NCI-H1105 treated with DMSO at 0.1 percent for 48 hours (cell line): ENCODE measurements at regions not wholly inside any gene's neighbourhood (a gene's known extent, or its start where the extent isn't known, plus 50 kb on each side); places are given as distances from the start of the nearest gene placed in this dataset.
A peak's percentile ranks its signal among the peaks of the same experiment; 100 is the strongest.

Experiments
- DNase-seq: peaks from one replicate; lab custom pipeline; 2025; lab: John Stamatoyannopoulos, UW

- DNase-seq: no peak
Observed at GRCh38 chr1:228848406-228848805, 113.1 kb downstream of the RHOU start.

DNA sequence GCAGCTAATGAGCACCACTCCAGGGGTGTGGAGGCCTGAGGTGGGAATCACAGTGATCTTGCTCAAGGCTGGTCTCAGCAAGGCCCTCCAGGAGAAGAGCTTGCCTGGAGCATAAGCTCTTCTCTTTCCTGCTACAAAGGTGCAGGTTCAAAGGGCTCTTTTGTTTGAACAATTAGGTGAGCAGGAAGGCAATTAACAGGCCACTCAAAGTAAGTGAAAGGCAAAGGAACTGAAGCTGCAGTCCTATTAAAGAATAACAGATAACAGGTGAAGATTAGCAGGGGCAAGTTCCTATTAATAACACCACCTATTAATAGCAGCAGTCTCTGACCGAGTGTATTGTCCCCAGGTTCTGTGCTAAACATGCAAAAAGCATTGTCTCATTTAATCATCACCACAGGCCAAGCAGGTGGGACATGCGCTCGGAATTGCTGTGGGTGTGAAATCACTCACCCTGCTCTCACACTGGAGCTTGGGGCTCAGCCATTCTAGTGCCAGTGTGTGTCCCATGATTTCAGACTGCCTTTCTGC, 113.8 kb downstream of the RHOU start:
- DNase-seq: peak; percentile 62

- DNase-seq: no peak
Observed at GRCh38 chr1:228850141-228851100, 115.1 kb downstream of the RHOU start.

- no peak for DNase-seq
Observed at GRCh38 chr1:228851193-228851592, 115.9 kb downstream of the RHOU start.

GRCh38 chr1:228851618-228852017, 116.3 kb downstream of the RHOU start:
- DNase-seq: no peak

DNA sequence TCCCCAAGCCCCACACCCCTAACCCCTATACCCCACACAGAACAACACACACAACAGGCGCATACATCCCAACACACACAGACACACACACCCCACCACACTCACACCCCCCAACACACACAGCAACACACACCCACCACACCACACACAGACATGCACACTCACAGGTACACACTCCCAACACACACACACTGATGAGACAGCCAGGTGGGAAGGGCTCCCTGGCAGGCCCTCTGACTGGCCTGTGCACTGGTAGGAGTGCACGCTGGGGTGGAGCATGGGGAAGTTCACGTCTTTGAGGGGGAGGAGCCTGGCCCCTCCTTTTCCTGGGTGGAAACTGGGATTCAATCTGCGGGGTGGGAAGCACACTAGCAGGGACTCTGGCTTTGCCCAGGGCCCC, 116.7 kb downstream of the RHOU start:
- DNase-seq: no peak

DNA sequence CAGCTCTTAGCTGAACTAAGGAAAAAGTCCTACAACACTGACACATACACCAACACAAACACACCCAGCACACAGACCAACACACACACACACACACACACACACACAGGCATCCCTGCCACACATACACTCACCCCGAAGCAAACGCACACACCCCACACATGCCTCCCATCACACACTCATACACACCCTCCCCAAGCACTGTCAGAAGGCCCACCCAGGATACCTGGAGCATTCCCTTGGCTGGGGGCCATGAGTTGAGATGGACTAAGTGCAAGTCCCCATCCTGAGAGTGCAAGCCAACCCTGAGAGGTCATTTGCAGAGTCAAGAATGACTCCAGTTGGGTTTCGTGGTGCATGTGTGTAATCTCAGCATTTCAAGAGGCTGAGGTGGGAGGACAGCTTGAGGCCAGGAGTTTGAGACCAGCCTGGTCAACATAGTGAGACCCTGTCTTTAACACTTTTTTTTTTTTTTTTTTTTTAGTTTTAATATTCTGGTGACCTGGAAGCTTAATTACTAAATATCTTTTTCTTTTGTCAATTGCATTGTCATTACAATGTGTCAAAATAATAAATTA, 117.3 kb downstream of the RHOU start:
- no peak for DNase-seq

- DNase-seq: no peak
Observed at GRCh38 chr1:228853191-228853590, 117.9 kb downstream of the RHOU start.

GRCh38 chr1:228853637-228854036, 118.4 kb downstream of the RHOU start:
- DNase-seq: no peak

DNA sequence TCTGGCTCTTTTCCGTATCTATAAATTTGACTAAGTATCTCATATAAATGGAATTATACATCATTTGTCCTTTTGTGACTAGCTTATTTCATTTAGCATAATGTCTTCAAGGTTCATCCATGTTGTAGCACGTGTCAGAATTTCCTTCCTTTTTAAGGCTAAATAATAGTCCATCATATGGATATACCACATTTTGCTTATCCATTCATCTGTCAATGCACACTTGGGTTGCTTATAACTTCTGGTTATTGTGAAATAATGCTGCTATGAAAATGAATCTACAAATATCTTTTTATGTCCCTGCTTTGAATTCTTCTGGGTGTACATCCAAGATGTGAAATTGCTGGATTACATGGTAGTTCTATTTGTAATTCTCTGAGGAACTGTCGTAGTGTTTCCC, 119.6 kb downstream of the RHOU start:
- no peak for DNase-seq

- DNase-seq: no peak
Observed at GRCh38 chr1:228857611-228858010, 122.3 kb downstream of the RHOU start.

- no peak for DNase-seq
Observed at GRCh38 chr1:228860911-228861831, 125.9 kb downstream of the RHOU start.

DNA sequence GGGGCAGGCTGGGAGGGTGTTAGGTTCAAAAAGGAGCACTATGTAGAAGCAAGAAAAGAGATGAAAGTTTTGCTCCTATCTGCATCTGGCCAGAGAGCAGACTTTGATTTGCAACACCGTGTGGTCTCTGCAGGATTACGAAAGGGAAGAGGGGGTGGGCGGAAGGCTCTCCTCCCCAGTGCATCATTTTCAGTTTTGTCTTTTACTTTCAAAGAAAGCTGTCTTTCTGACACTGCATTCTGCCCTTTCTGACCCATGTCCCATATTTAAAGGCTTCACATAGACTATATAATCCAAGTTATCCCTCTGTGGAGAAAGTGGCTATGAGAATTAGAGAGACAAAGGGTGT, 126.5 kb downstream of the RHOU start:
- no peak for DNase-seq

- DNase-seq: no peak
Observed at GRCh38 chr1:228862542-228863505, 127.5 kb downstream of the RHOU start.

DNA sequence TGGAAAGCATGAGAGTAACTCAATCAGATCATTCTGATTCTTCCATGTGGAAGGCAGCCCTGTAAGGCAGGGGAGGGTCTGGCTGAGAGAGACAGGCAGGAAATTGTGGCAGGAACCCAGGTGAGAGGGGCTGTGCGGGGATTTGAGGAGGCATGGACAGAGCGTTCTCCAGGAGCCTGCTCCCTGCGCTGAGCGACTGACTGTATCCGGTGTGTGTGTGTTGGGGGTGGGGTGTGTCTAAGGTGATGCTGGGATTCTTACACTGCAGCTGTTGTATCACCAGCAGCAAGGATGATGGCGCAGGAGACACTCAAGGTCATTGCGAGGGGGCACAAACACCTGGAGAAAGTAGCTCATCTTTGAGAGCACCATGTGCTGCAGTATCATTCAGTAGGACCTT, 128.5 kb downstream of the RHOU start:
- DNase-seq: no peak

GRCh38 chr1:228865627-228866330, 130.5 kb downstream of the RHOU start:
- peak; percentile 49 for DNase-seq

GRCh38 chr1:228866468-228866867, 131.2 kb downstream of the RHOU start:
- DNase-seq: no peak

- peak; percentile 28 for DNase-seq
Observed at GRCh38 chr1:228867108-228867950, 132.1 kb downstream of the RHOU start.

GRCh38 chr1:228867951-228868730, 132.9 kb downstream of the RHOU start:
- DNase-seq: peak; percentile 91
